ENCODE measurements at regions not wholly inside any gene's neighbourhood (a gene's known extent, or its start where the extent isn't known, plus 50 kb on each side); places are given as distances from the start of the nearest gene placed in this dataset.

DNA sequence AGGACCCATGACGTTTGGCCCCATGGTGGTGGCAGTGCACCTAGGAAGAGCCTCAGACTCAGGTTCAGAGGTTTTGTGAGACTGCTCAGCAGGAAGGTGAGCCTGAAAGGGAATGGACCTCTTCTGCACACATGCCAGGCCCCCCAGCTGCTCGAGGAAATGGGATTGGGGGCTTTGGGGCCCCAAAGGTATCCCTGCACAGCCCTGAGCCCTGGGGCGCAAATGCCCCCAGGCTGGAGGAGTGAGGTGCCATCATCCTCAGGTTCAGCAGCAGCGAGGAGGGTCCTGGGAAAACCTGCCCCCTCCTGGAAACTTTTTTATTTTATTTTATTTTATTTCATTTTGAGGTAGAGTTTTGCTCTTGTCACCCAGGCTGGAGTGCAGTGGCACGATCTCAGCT lies 171.8 kb upstream of the MVB12B start:
- no peak for DNase-seq

- no peak for DNase-seq
Observed at GRCh38 chr9:126155756-126156664, 170.6 kb upstream of the MVB12B start.

- DNase-seq = no peak
Observed at GRCh38 chr9:126156898-126157297, 169.7 kb upstream of the MVB12B start.

DNA sequence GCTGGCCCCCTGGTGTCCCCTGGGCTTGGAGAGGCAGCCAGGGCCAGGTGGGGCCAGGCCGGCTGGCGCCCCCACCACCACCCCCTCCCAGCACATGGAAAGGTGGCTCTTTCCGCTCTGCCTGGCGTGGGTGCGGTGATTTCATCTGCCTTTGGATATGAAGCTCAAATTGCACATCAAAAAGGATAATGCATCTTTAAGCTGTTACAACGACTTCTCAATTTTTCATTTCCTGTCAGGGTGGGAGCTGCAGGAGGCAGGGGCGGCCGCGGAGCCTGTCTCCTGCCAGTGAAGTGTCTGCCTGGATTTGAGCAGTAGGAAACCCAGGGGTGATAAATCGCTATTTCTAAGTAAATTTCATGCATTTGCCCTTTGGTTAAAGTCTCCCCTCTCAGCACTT lies 169.2 kb upstream of the MVB12B start:
- DNase-seq = no peak

DNA sequence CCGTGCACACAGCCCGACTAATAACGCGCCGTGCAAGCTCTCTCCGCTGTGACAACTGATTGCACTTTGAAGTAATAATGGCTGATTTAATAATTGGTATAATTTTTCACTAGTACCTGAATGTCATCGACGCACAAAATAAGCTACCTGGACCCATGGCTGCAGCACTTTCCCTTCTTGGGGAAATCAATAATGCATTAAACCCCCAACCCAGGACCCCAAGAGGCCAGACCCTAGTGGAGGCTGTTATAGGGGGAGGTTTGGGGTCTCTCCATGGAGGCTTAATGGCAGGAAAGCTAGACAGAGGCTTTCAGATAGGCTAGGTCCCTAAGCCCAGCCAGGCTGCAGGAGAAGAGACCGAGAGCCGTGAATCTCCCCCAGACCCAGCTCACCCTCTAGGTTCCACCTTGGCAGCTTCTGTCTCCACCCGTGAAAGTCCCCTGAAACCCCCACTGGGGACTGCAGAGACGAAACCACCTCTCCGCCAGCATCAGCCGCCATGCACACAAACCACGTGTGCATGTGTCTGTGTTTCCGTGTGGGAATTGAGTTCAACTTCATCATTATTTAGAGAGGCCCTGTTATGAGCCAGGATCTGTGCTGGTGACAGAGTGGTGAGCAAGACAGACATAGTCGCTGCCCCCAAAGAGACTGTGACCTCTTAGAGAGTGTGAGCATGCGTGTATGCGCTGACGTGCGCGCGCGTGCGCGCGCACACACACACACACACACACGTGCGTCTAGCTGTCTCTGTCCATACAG lies 168.6 kb upstream of the MVB12B start:
- no peak for DNase-seq

DNA sequence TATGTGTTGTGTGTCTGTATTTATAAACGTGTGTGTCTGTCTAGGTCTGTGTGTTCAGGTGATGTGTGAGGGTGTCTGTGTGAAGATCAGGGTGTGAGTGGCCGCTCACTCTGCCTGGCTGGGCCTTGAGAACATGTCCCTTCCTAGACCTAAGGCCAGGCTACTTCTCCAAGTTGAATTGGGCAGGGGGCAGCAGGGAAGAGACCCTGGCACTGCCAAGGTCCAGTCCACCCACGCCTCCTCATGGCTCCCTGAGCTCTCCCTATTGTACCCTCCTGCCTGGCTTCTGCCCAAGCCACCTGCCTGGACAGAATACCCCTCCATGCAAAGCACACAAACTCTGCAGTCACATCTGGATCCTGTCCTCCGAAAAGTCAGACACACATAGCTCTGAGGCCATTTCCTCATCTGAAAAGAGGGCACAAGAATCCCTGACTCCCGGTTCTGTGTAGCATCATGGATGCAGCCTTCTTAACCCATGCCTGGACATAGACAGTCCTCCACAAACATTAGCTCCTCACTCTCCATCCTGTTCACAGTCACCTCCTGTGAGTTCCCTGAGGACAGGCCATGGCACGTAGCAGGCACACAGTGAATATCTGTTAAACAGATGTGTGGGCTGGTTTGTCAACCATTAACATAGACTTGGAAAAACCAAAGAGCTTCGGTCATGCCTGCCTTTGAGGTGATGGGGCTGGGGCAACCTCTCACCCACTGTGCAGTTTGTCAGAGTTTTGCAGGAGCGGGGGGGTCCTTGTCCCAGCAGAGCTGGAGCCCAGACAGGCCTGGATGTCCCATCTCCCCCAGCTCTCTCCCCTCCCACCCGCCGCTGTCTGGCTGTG lies 167.8 kb upstream of the MVB12B start:
- no peak for DNase-seq

GRCh38 chr9:126159430-126160060 lies 167.1 kb upstream of the MVB12B start:
- no peak for DNase-seq

- DNase-seq = no peak
Observed at GRCh38 chr9:126160067-126160853, 166.4 kb upstream of the MVB12B start.

GRCh38 chr9:126160854-126161329 lies 165.7 kb upstream of the MVB12B start:
- DNase-seq = no peak

DNA sequence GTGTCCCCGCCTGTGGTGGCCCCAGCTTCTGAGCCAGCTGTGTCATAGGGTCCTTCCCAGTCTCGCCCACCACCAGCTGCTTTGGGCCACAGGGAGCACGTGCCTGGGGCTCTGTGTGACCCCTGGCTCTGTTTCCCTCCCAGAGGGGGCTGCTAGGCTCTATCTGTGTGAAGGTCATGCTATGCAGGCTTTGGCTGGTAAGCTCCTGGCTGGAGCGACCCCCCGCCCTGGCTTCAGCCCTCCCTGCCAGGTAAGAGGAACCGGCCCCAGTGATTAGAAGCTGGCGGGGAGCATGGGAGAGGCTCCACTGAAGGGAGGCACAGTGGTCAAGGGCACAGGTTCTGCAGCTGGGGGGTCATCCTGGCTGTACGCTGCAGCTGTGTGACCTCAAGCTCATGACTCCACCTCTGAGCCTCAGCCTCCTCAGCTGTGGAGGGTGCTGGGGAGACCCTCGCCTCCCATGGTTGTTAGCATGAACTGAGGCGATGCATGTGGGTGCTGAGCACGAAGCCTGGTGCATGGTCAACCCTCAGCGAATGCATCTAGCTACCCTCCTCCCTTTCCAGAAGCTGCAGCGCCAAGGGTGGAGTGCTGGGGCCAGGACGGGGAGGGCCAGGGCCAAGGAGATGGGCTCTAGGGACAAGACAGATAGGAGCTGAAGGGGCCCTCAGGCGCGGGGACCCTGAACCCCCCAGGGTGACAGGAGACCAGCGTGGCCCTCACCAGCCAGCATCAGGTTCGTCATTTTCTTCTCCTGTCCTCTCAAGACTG lies 163.8 kb upstream of the MVB12B start:
- DNase-seq = no peak

DNA sequence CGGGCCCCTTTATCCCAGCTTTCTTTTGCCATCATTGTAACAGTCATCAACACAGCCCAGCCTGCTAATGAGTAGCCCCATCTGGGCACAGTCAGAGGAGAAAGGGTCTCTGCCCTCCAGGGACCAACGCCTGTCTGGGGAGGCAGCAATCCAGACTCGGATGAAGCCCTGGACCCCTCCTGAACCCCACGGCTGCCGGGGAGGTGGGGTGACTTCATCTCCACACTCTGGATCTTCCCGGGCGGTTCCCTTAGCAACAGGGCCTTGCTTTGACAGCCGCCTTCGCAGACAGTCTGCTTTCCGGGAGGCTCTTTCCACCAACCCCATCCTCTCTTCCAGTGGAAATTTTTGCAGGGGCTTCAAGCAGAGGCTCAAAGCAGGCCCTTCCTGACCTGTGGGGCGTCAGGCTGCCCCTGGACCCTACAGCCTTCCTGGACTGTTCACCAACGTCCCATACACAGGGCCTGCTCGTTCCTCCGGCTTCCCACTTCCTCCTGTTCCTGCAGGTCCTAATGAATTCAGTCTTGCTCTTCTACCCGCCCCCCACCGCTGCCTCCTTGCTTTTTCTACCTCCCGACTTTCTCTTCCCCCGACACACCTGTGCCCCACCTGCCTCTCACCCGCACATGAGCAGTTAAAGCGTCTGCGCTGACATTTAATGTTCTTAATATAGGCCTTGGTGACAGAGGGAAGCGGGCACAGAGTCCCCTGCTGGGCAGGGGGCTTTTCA lies 161.7 kb upstream of the MVB12B start:
- no peak for DNase-seq

DNA sequence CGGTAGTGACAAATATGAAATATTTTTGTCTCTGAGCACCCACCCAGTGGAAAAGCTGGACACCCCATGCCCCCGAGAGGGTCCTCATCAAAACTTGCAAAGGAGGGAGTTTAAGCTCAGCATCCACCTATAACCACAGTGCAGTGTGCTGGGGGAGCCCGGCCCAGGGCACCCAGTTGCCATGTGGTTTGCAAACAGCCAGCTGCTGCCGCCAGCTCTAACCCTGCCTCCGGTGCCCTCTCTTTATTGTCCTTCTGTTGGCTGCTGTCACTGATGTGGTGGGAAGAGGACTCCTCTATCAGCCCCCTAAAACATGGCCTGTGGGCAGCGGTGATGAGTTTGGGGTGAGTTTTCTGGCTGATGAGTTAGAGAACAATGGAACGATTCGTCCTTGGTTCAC lies 160.9 kb upstream of the MVB12B start:
- no peak for DNase-seq

GRCh38 chr9:126166291-126166690 lies 160.3 kb upstream of the MVB12B start:
- no peak for DNase-seq

GRCh38 chr9:126166866-126167265 lies 159.8 kb upstream of the MVB12B start:
- DNase-seq = no peak

- DNase-seq = no peak
Observed at GRCh38 chr9:126169736-126170135, 156.9 kb upstream of the MVB12B start.

DNA sequence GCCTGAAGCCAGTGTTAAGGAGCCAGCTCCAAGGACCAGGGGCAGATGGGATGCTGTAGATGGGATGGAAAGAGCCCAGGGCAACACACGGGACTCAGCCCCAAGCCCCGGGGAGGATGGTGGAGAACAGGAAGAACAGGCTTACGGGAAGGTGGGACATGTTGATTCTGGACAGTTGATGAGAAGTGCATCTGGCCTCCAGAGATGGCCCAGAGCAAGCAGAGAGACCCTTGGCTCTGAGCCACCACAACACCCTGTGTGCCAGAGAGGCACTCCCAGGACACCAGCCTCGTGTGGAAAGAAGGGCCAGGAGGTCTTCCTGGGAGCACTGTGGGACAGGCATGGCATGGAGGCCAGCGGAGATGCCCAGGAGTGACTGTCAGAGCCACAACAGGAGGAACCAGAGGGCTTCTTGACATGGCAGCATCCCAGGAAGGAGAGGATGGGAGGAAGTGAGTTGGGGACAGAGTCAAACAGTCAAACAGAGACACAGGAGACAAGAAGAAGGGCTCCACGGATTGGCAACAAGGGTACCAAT lies 156.3 kb upstream of the MVB12B start:
- no peak for DNase-seq

GRCh38 chr9:126171641-126172040 lies 155.0 kb upstream of the MVB12B start:
- DNase-seq = no peak

- DNase-seq = no peak
Observed at GRCh38 chr9:126173401-126173800, 153.2 kb upstream of the MVB12B start.

GRCh38 chr9:126173929-126174328 lies 152.7 kb upstream of the MVB12B start:
- no peak for DNase-seq

GRCh38 chr9:126183266-126183665 lies 143.4 kb upstream of the MVB12B start:
- no peak for DNase-seq

All from activated CD4-positive, alpha-beta T cell treated with anti-CD3 and anti-CD28 coated beads, Interleukin-2, amount 50 U/mL, for 48 hours (primary cell).